BE2C (cell line): ENCODE measurements at regions not wholly inside any gene's neighbourhood (a gene's known extent, or its start where the extent isn't known, plus 50 kb on each side); places are given as distances from the start of the nearest gene placed in this dataset.
A peak's percentile ranks its signal among the peaks of the same experiment; 100 is the strongest.
"Not testable (repeated sequence)": the region's sequence is repeated elsewhere in the genome, so short reads cannot be mapped to it uniquely, and the experiment has no call there.

ENCODE experiments used
- DNase-seq: peaks from one replicate; pipeline ENCODE4 v3.0.0-alpha.2; 2020
- H3K27me3 ChIP-seq: fragments of 250-450 bp; sonication (Bioruptor Pico); 2 replicates; pipeline ENCODE4 v1.5.1; 2020; ENCODE audit warnings: mild to moderate bottlenecking
- H3K36me3 ChIP-seq: fragments of 250-450 bp; sonication (Bioruptor Pico); 2 replicates; pipeline ENCODE4 v1.5.1; 2020; ENCODE audit warnings: mild to moderate bottlenecking
- H3K4me1 ChIP-seq: fragments of 250-450 bp; sonication (Bioruptor Pico); 2 replicates; pipeline ENCODE4 v1.5.1; 2020
- H3K4me3 ChIP-seq: 2 replicates; pipeline ENCODE4 v1.5.1; 2011; ENCODE audit warnings: low read depth, low read length
- H3K9me3 ChIP-seq: fragments of 250-450 bp; sonication (Bioruptor Pico); 2 replicates; pipeline ENCODE4 v1.5.1; 2020
- TF ChIP-seq, protein P1 (sequence below): IDR thresholded peaks from 2 replicates; pipeline ENCODE4 v1.5.1; 2012; ENCODE audit warnings: mild to moderate bottlenecking, low read depth, low read length

DNA sequence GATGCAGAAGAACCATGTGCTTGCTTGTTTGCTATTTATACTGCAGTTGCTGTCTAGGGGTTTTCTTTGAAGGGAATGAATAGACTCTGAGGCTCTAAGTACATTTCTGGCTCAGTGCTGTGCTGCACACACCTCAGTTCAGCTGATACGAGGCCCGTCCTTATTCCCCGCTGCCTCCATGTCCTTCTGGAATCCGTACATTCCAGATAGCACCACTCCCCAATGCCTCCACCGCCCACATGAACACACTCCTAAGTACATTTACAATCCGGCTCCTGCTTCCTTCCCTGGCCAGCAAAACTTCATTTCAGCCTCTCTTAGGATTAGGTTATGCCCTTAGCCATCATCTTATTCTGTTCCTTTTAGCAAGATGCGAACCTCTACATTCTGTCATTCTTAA, 57.1 kb downstream of the KCNC4 start:
- Histone ChIP-seq H3K27me3 (no peaks in the 10 kb centered on the region), H3K4me3 (no peak overlapping the region), H3K4me1 (peaks cover 4% of the 10 kb centered on the region), H3K36me3 (no peaks in the 10 kb centered on the region), H3K9me3 (no peaks in the 10 kb centered on the region)
- TF ChIP-seq, protein P1, sequence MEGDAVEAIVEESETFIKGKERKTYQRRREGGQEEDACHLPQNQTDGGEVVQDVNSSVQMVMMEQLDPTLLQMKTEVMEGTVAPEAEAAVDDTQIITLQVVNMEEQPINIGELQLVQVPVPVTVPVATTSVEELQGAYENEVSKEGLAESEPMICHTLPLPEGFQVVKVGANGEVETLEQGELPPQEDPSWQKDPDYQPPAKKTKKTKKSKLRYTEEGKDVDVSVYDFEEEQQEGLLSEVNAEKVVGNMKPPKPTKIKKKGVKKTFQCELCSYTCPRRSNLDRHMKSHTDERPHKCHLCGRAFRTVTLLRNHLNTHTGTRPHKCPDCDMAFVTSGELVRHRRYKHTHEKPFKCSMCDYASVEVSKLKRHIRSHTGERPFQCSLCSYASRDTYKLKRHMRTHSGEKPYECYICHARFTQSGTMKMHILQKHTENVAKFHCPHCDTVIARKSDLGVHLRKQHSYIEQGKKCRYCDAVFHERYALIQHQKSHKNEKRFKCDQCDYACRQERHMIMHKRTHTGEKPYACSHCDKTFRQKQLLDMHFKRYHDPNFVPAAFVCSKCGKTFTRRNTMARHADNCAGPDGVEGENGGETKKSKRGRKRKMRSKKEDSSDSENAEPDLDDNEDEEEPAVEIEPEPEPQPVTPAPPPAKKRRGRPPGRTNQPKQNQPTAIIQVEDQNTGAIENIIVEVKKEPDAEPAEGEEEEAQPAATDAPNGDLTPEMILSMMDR: no peak
- no peak for DNase-seq

GRCh38 chr1:110272045-110272444, 61.9 kb downstream of the KCNC4 start:
- TF ChIP-seq, protein P1: no peak
- no peak for DNase-seq
- no peaks in the 10 kb centered on the region for H3K4me1 ChIP-seq
- H3K36me3 ChIP-seq: no peaks in the 10 kb centered on the region
- H3K27me3 ChIP-seq: no peaks in the 10 kb centered on the region
- no peak overlapping the region for H3K4me3 ChIP-seq
- no peaks in the 10 kb centered on the region for H3K9me3 ChIP-seq

DNA sequence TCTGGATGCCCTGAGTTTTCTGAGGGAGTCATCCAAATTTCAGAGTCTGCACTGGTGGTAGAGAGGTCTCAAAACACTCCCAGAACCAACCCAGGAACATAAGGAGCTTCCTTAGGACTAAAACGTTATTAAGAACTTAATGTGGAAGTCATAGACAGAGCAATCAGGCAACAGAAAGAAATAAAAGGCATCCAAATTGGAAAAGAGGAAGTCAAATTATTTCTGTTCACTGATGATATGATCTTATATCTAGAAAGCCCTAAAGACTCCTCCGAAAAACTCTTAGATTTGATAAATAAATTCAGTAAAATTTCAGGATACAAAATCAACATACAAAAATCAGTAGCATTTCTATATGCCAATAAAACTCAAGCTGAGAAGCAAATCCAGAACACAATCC, 63.7 kb downstream of the KCNC4 start:
- not testable (repeated sequence) for H3K4me3 ChIP-seq, DNase-seq, H3K36me3 ChIP-seq, H3K9me3 ChIP-seq, H3K27me3 ChIP-seq, H3K4me1 ChIP-seq

- DNase-seq: no peak
- Histone ChIP-seq H3K36me3 (no peaks in the 10 kb centered on the region), H3K4me1 (no peaks in the 10 kb centered on the region), H3K9me3 (no peaks in the 10 kb centered on the region), H3K27me3 (no peaks in the 10 kb centered on the region), H3K4me3 (no peak overlapping the region)
- TF ChIP-seq, protein P1: no peak
Observed at GRCh38 chr1:110280126-110280525, 59.1 kb upstream of the RBM15 start.

GRCh38 chr1:110280804-110281203, 58.4 kb upstream of the RBM15 start:
- TF ChIP-seq, protein P1: no peak

GRCh38 chr1:110281363-110282290, 57.5 kb upstream of the RBM15 start:
- Histone ChIP-seq H3K9me3 (no peaks in the 10 kb centered on the region), H3K36me3 (no peaks in the 10 kb centered on the region), H3K4me1 (no peaks in the 10 kb centered on the region), H3K4me3 (no peak overlapping the region), H3K27me3 (no peaks in the 10 kb centered on the region)
- DNase-seq: peak; percentile 30
- TF ChIP-seq, protein P1: no peak

More at GRCh38 chr1:110280804-110281203, 58.4 kb upstream of the RBM15 start:
- H3K9me3 ChIP-seq: no peaks in the 10 kb centered on the region
- no peaks in the 10 kb centered on the region for H3K36me3 ChIP-seq
- H3K27me3 ChIP-seq: no peaks in the 10 kb centered on the region
- H3K4me1 ChIP-seq: no peaks in the 10 kb centered on the region
- no peak overlapping the region for H3K4me3 ChIP-seq
- DNase-seq: no peak
